Peyer's patch (tissue), 4 donors: ENCODE measurements at regions not wholly inside any gene's neighbourhood (a gene's known extent, or its start where the extent isn't known, plus 50 kb on each side); places are given as distances from the start of the nearest gene placed in this dataset.

Experiments
- POLR2A ChIP-seq, 2 donors: fragments of 450-650 bp; IDR thresholded peaks; one replicate each; pipeline ENCODE4 v1.5.1; 2017; ENCODE audit warnings: antibody characterized with exemption in 2 of 2, mild to moderate bottlenecking in 2 of 2, moderate library complexity in 2 of 2
- TF ChIP-seq, protein P1 (sequence below), 6 experiments: fragments of 450-650 bp in 4 of 6; fragments of 200-600 bp in 2 of 6; sonication (generic) in 1 of 6; IDR thresholded peaks; one replicate each; pipeline ENCODE4 v1.5.1; 2017 to 2019; ENCODE audit warnings: antibody characterized with exemption in 6 of 6, mild to moderate bottlenecking in 3 of 6, moderate library complexity in 1 of 6

DNA sequence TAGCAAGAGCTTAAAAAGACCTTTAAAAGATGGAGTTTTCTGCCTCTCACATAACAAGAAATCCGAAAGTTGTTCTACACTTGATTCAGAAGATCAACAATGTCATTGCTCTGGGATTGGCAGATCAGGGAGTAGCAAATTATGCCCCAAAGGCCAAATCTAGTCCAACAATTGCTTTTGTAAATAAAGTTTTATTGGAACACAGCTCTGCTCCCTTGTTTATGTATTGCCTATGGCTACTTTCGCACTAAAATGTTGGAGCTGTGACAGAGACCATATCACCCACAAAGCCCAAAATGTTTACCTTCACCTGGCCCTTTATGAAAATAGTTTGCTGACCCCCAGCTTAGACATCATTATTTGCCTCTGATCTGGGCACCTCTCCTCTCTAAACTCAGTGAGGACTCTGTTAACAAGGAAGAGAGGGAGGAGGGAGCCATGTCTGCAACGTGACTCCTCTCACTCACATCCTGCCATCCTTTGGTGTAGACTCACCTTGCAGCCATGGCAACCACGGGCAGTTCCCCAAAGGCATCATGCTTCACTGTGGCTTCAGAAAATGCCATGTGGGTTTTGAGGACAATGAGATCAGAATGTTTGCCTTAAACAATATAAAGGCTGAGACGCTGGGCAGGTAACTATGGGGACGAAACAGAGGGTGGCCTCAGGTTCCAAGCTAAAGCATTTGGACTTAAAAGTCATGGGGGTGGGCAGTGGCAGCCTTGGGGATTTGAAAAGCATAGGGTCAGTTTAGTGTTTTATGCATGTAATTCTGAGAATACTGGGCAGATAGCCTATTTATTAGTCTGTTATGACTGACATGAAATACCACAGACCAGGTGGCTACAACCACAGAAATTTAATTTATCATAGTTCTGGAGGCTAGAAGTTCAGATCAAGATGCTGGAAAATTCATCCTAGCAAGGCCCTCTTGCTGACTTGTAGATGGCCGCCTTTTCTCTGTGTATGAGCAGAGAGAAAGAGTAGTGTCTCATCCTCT lies 149.7 kb upstream of the TNFAIP3 start:
- TF ChIP-seq, protein P1, sequence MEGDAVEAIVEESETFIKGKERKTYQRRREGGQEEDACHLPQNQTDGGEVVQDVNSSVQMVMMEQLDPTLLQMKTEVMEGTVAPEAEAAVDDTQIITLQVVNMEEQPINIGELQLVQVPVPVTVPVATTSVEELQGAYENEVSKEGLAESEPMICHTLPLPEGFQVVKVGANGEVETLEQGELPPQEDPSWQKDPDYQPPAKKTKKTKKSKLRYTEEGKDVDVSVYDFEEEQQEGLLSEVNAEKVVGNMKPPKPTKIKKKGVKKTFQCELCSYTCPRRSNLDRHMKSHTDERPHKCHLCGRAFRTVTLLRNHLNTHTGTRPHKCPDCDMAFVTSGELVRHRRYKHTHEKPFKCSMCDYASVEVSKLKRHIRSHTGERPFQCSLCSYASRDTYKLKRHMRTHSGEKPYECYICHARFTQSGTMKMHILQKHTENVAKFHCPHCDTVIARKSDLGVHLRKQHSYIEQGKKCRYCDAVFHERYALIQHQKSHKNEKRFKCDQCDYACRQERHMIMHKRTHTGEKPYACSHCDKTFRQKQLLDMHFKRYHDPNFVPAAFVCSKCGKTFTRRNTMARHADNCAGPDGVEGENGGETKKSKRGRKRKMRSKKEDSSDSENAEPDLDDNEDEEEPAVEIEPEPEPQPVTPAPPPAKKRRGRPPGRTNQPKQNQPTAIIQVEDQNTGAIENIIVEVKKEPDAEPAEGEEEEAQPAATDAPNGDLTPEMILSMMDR (IDR thresholded peaks at IDR 0.05), result no peak
- no peak for TF ChIP-seq POLR2A (IDR thresholded peaks at IDR 0.05)
